ENCODE measurements at regions not wholly inside any gene's neighbourhood (a gene's known extent, or its start where the extent isn't known, plus 50 kb on each side); places are given as distances from the start of the nearest gene placed in this dataset.

GRCh38 chr18:71068338-71068737 lies 779.5 kb downstream of the SOCS6 start:
- no peak overlapping the region for H3K27ac ChIP-seq
- FAIRE-seq: no peak
- POLR2A ChIA-PET: no interaction called here
- no peak overlapping the region for H3K4me2 ChIP-seq
- no peak overlapping the region for H3K4me3 ChIP-seq
- CTCF ChIA-PET: interaction anchor here (1.2 kb wide), 1 partner anchor 16 kb away, joined by 3 read pairs; no protein-coding TSS in a partner anchor
- DNase-seq (ENCODE audit: low read depth in 1 of 2, low spot score in 1 of 2): no peak
- TF ChIP-seq HDAC2 (IDR thresholded peaks at IDR 0.05) (no peak), RFX5 (IDR thresholded peaks at IDR 0.05) (no peak), USF2 (IDR thresholded peaks at IDR 0.05) (no peak), KDM1A (IDR thresholded peaks at IDR 0.05; ENCODE audit: low read depth) (no peak), CHD4 (IDR thresholded peaks at IDR 0.05; ENCODE audit: borderline replicate concordance) (no peak), HES2 (IDR thresholded peaks at IDR 0.05) (no peak)
- no peaks in the 10 kb centered on the region for H3K4me1 ChIP-seq
- 2% methylated on average over 6 of the region's 6 CpGs for WGBS (ENCODE audit: missing lambda C conversion rate)
- H3K9me3 ChIP-seq: no peaks in the 10 kb centered on the region
- no peak for ATAC-seq

GRCh38 chr18:71049893-71050292 lies 761.0 kb downstream of the SOCS6 start:
- Histone ChIP-seq H3K4me2 (no peak overlapping the region), H3K4me3 (no peak overlapping the region), H3K27ac (no peak overlapping the region), H3K4me1 (no peaks in the 10 kb centered on the region), H3K9me3 (no peaks in the 10 kb centered on the region)
- TF ChIP-seq ESRRA (IDR thresholded peaks at IDR 0.05; ENCODE audit: borderline replicate concordance, low read length) (no peak), MAFK (IDR thresholded peaks at IDR 0.05; ENCODE audit: partially characterized antibody) (no peak), RNF2 (IDR thresholded peaks at IDR 0.05; ENCODE audit: borderline replicate concordance, low read depth) (no peak), MYC (IDR thresholded peaks at IDR 0.05; ENCODE audit: borderline replicate concordance, low read length) (no peak), HDAC2 (IDR thresholded peaks at IDR 0.05) (no peak), NFE2L2 (conservative IDR thresholded peaks at IDR 0.05; ENCODE audit: low read length) (no peak), ZSCAN20 (CRISPR knock-in tag; IDR thresholded peaks at IDR 0.05) (no peak), CBX8 (IDR thresholded peaks at IDR 0.05) (no peak), ZNF302 (CRISPR knock-in tag; IDR thresholded peaks at IDR 0.05) (no peak), RCOR1 (IDR thresholded peaks at IDR 0.05; ENCODE audit: low read depth, low read length) (no peak), HOXB13 (CRISPR knock-in tag; IDR thresholded peaks at IDR 0.05; ENCODE audit: low read depth) (no peak), EHMT2 (IDR thresholded peaks at IDR 0.05; ENCODE audit: low read depth) (no peak), FOSL2 (IDR thresholded peaks at IDR 0.05) (no peak), FOSL2 (CRISPR knock-in tag; IDR thresholded peaks at IDR 0.05) (no peak), CEBPB (IDR thresholded peaks at IDR 0.05) (no peak), FOSB (CRISPR knock-in tag; IDR thresholded peaks at IDR 0.05) (no peak), SREBF2 (IDR thresholded peaks at IDR 0.05) (no peak), POLR2A (IDR thresholded peaks at IDR 0.05; ENCODE audit: low read length) (no peak), CBX2 (IDR thresholded peaks at IDR 0.05; ENCODE audit: borderline replicate concordance, low read depth) (no peak), EP300 (IDR thresholded peaks at IDR 0.05) (no peak), ZC3H11A (IDR thresholded peaks at IDR 0.05) (no peak)
- ChIA-PET POLR2A (no interaction called here), CTCF (no interaction called here)
- FAIRE-seq (no peak), DNase-seq (ENCODE audit: low read depth in 1 of 2, low spot score in 1 of 2) (no peak), ATAC-seq (no peak)
- WGBS (ENCODE audit: missing lambda C conversion rate): 8% methylated on average over 1 of the region's 1 CpG

- H3K27ac ChIP-seq: no peak overlapping the region
- no peak overlapping the region for H3K4me2 ChIP-seq
- ChIA-PET CTCF (no interaction called here), POLR2A (no interaction called here)
- no peak for DNase-seq (ENCODE audit: low read depth in 1 of 2, low spot score in 1 of 2)
- WGBS (ENCODE audit: missing lambda C conversion rate): 24% methylated on average over 4 of the region's 4 CpGs
- no peak overlapping the region for H3K4me3 ChIP-seq
- ATAC-seq: no peak
- H3K4me1 ChIP-seq: no peaks in the 10 kb centered on the region
- no peaks in the 10 kb centered on the region for H3K9me3 ChIP-seq
- no peak for FAIRE-seq
- TF ChIP-seq MAZ (IDR thresholded peaks at IDR 0.05; ENCODE audit: borderline replicate concordance, low read depth, low read length): no peak
- no peak for TF ChIP-seq ELK1 (IDR thresholded peaks at IDR 0.05; ENCODE audit: low read depth, low read length)
- no peak for TF ChIP-seq PBX3 (IDR thresholded peaks at IDR 0.05)
- TF ChIP-seq SREBF2 (IDR thresholded peaks at IDR 0.05): no peak
- no peak for TF ChIP-seq JUN (IDR thresholded peaks at IDR 0.05)
- TF ChIP-seq POLR2A (IDR thresholded peaks at IDR 0.05; ENCODE audit: low read length): no peak
- no peak for TF ChIP-seq JUNB (IDR thresholded peaks at IDR 0.05)
- no peak for TF ChIP-seq KDM1A (IDR thresholded peaks at IDR 0.05; ENCODE audit: low read depth)
- TF ChIP-seq NPAS2 (CRISPR knock-in tag; IDR thresholded peaks at IDR 0.05; ENCODE audit: borderline replicate concordance): no peak
- no peak for TF ChIP-seq CHD2 (IDR thresholded peaks at IDR 0.05; ENCODE audit: low read length, partially characterized antibody)
- no peak for TF ChIP-seq TFCP2L1 (CRISPR knock-in tag; IDR thresholded peaks at IDR 0.05)
- no peak for TF ChIP-seq ATOH8 (CRISPR knock-in tag; IDR thresholded peaks at IDR 0.05; ENCODE audit: low read depth)
- TF ChIP-seq ZFP36 (IDR thresholded peaks at IDR 0.05; ENCODE audit: borderline replicate concordance, partially characterized antibody): no peak
- no peak for TF ChIP-seq FOXS1 (CRISPR knock-in tag; IDR thresholded peaks at IDR 0.05)
These were observed 759.0 kb downstream of the SOCS6 start for GRCh38 chr18:71047882-71048281.
